ENCODE measurements at regions not wholly inside any gene's neighbourhood (a gene's known extent, or its start where the extent isn't known, plus 50 kb on each side); places are given as distances from the start of the nearest gene placed in this dataset.

- TF ChIP-seq EZH2 (IDR thresholded peaks at IDR 0.05; ENCODE audit: borderline replicate concordance, low read depth, low read length, severe bottlenecking), result no peak
- TF ChIP-seq CTCF (IDR thresholded peaks at IDR 0.05; ENCODE audit: extremely low read depth in 1 of 2, insufficient read depth in 1 of 2, low read depth in 1 of 2, low read length in 2 of 2), result no peak
- no peak for TF ChIP-seq MYC (IDR thresholded peaks at IDR 0.05; ENCODE audit: low read depth, low read length)
- no peak for TF ChIP-seq MAX (IDR thresholded peaks at IDR 0.05; ENCODE audit: insufficient read depth, insufficient read length)
- no peak for TF ChIP-seq GATA2 (IDR thresholded peaks at IDR 0.05; ENCODE audit: insufficient read depth, insufficient read length, low read depth, low read length)
- no peak for TF ChIP-seq FOS (IDR thresholded peaks at IDR 0.05; ENCODE audit: borderline replicate concordance, insufficient read depth, low read length)
- TF ChIP-seq POLR2AphosphoS5 (IDR thresholded peaks at IDR 0.05; ENCODE audit: insufficient read depth, low read depth, low read length), result no peak
- no peak for TF ChIP-seq POLR2A (IDR thresholded peaks at IDR 0.05; ENCODE audit: low read depth, low read length)
- TF ChIP-seq JUN (IDR thresholded peaks at IDR 0.05; ENCODE audit: borderline replicate concordance, insufficient read depth, insufficient read length, low read depth), result no peak
- no peak for DNase-seq (ENCODE audit: low read depth, low spot score)
- Histone ChIP-seq H3K4me1 (ENCODE audit: control insufficient read depth, extremely low read depth, insufficient read depth, low read length) (peaks cover 2% of the 10 kb centered on the region), H3K79me2 (ENCODE audit: control insufficient read depth, insufficient read depth, low read length) (no peaks in the 10 kb centered on the region), H3K9ac (replicated peaks; ENCODE audit: extremely low read depth, insufficient read depth, low read length) (no peak overlapping the region), H2AFZ (ENCODE audit: low read depth, low read length) (no peak overlapping the region), H3K9me1 (replicated peaks; ENCODE audit: control insufficient read depth, extremely low read depth, insufficient read depth, low read length) (no peaks in the 10 kb centered on the region), H3K27ac (ENCODE audit: insufficient read depth, low read depth, low read length) (no peak overlapping the region), H3K36me3 (ENCODE audit: control insufficient read depth in 2 of 2, extremely low read depth in 1 of 2, insufficient read depth in 2 of 2, low read length in 2 of 2) (no peaks in the 10 kb centered on the region), H3K27me3 (ENCODE audit: control insufficient read depth in 2 of 2, insufficient read depth in 2 of 2, low read length in 2 of 2) (peaks cover 3 to 12% of the 10 kb centered on the region in 2 experiments), H3K9me3 (replicated peaks; ENCODE audit: control insufficient read depth, insufficient read depth, low read length) (no peaks in the 10 kb centered on the region), H4K20me1 (replicated peaks; ENCODE audit: control insufficient read depth, extremely low read depth, insufficient read depth, low read length) (no peaks in the 10 kb centered on the region), H3K4me2 (ENCODE audit: insufficient read depth, low read length) (no peak overlapping the region), H3K4me3 (replicated peaks in 1 of 3; ENCODE audit: insufficient read depth in 1 of 3, low read depth in 1 of 3, low read length in 3 of 3) (no peak overlapping the region)
- intact Hi-C loops (cut with micrococcal nuclease), result no loop called here
- POLR2A ChIA-PET, result no interaction called here
- FAIRE-seq, result no peak
- CTCF ChIA-PET, result no interaction called here
- dilution Hi-C loops (cut with MboI; ENCODE audit: extremely low pct_ligation_motif_present, low sequenced_read_pairs), result no loop called here
- BruUV-seq (replicated peaks), result no TSS peak
Measured at GRCh38 chr15:67928666-67929065, 88.8 kb upstream of the RNU6-1 start.
